GM12872 (cell line): ENCODE measurements at regions not wholly inside any gene's neighbourhood (a gene's known extent, or its start where the extent isn't known, plus 50 kb on each side); places are given as distances from the start of the nearest gene placed in this dataset.

Experiments used
- TF ChIP-seq, protein P1 (sequence below): IDR thresholded peaks from 3 replicates; pipeline ENCODE4 v1.5.1; 2011; ENCODE audit warnings: low read depth, mild to moderate bottlenecking, low read length, moderate library complexity; ENCODE audit not compliant: insufficient read depth

DNA sequence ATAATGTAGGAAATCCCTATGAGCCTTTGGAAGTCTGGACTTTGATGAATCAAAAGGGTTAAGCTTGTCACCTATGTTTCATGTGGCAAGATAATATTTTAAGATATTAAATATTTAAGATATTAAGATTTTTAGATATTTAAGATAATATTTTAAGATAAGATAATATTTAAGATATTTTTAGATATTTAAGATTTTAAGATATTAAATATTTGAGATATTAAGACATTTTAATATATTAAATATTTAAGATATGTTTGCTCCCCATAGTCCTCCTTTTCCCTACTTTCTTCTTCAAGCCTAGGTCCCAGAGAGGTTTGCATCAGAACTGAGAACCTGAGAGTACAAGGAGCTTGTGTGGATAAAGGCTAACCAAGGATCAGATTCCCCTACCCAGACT, 478.4 kb upstream of the IGFBP7 start:
- TF ChIP-seq, protein P1, sequence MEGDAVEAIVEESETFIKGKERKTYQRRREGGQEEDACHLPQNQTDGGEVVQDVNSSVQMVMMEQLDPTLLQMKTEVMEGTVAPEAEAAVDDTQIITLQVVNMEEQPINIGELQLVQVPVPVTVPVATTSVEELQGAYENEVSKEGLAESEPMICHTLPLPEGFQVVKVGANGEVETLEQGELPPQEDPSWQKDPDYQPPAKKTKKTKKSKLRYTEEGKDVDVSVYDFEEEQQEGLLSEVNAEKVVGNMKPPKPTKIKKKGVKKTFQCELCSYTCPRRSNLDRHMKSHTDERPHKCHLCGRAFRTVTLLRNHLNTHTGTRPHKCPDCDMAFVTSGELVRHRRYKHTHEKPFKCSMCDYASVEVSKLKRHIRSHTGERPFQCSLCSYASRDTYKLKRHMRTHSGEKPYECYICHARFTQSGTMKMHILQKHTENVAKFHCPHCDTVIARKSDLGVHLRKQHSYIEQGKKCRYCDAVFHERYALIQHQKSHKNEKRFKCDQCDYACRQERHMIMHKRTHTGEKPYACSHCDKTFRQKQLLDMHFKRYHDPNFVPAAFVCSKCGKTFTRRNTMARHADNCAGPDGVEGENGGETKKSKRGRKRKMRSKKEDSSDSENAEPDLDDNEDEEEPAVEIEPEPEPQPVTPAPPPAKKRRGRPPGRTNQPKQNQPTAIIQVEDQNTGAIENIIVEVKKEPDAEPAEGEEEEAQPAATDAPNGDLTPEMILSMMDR: no peak

DNA sequence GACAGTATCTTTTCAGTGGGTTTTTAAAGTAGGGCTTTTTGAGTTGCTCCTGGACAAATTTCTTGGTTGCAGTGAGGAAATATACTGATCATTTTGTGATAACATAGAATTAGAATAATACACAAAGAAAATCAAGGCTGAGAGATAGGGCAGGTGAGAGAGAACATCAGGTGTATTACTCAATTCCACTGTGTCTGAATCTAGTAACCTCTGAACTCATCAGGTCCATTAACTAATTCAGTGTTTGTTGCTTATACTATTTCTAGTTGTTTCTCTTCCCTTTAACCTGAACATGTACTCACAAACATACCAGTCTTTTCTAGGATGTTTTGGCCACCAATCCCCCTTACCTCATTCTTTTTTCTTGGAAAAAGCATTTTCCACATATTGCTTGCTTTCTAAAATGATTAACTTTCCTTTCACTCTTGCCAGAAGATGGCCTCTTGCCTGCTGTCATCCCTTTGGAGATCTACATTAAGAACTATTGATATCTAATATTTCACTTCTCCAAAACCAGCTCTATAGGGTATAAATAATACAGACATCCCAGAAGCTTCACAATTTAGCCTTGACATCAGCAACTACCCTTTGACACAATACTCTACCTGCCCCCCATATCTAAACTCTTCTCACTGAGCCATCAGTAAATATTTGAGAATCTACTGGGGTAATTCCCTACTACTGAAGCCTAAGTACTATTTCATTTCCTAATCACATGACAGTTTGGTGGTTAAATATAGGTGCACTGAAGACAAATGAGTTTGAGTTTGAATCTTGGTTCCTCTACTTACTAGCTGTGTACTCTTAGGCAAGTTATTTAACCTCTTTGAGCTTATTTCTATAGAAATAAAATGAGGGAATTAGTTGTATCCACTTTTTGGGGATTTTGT, 470.8 kb upstream of the IGFBP7 start:
- TF ChIP-seq, protein P1: no peak

DNA sequence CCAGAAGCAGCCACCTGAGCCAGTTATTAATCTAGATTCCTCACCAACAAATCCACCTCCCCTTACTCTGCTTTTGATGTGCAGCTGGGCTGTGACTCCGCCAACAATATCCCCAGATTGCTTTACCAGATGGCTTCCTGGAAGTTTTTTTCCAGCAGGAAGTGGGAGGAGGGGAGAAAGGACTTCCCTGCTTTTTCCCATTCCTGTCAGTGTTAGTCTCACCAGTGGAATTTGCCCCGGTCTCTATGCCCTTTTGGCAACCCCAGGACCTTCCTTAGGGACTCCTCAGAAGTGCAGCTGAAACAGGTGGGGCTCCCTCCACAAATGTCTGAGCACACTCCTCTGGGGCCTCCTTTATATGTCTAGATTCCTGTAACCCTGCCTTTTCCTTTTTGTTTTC, 465.2 kb upstream of the IGFBP7 start:
- TF ChIP-seq, protein P1: no peak

DNA sequence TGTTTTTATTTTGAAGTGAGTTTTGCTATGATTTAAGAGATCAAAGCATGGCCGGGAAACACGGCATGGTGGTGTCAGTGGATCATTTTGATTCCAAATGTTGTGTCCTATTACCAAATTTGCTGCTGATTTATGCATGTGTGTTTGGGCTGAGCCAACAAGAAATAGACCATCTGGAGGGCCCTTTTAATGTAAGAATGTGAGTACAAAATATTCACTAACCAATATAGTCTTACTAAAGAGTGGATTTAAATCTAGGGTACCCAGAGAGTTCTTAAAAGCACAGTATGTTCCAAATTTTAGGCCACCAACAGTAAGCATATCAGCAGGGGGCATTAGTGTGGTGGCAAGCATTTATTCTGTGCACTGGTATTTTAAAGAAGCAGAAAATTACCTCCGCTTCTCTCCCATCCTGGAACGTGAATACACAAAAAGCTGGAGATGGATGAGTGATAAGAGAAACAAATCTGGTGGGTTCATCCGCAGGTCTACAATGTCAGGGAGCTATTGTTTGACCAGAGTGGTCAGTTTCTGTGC, 444.4 kb upstream of the IGFBP7 start:
- TF ChIP-seq, protein P1: no peak

DNA sequence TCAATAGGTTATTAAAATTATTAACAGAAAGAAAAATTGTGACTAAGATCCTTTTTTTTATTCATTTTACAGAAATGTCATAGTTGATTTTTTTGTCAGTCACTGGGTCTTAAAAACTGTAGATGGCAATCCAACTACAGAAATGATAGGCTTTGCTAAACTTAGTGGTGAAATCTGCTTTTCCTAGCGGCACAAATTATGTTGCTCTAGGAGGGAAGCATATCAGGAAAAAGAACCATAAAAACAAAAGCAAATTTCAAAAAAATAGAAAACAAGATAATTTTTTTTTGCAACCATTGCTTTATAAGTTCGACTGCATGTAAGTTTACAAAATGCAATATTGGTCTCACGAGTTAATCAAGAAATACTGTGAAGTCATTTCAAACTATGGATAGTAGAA, 443.5 kb upstream of the IGFBP7 start:
- TF ChIP-seq, protein P1: no peak

DNA sequence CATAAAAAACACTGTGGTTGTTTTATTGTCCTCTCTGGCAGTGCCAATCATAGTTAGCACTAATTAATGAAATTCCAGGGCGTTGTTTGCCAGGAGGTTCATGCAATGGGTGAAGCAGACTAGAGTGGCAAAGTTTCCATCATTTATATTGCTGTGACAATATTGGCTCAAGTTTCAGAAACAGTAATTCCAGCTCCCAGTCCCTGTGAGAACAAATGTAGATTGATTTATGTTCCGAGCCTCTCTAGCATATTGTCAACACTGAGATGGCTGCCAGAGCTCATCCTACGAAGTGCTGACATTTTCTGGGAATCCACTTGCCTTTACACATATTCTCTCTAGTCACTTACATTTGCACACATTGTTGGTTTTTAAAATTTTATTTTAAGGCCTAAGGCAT, 440.0 kb upstream of the IGFBP7 start:
- TF ChIP-seq, protein P1: no peak

DNA sequence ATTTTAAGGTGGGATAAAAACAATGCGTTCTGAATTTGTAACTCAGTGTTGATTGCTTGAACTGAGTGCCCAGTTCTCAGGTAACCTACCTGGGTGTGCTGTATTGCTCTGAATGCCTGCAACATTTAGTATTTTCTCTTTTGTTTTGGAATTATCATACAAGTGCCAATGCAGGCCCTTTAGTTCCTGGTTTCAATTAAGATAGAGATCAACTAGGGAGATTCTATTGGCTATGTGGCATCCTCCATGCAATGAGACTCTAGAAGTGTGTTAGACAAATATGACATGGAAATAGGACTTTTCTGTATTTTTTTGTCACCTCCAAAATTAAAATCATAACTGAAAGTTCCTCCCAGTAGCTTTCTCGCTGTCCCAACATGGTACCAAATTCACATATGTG, 438.7 kb upstream of the IGFBP7 start:
- TF ChIP-seq, protein P1: no peak
